ELF-1 (cell line): ENCODE measurements at regions not wholly inside any gene's neighbourhood (a gene's known extent, or its start where the extent isn't known, plus 50 kb on each side); places are given as distances from the start of the nearest gene placed in this dataset.

Experiments used
- DNase-seq: peaks from one replicate; pipeline ENCODE4 v3.0.0-alpha.2; 2016; ENCODE audit warnings: low read depth, low spot score

GRCh38 chr12:124458992-124459851, 108.2 kb downstream of the NCOR2 start:
- DNase-seq, result no peak

- no peak for DNase-seq
Observed at GRCh38 chr12:124458220-124458991, 109.0 kb downstream of the NCOR2 start.

GRCh38 chr12:124457287-124458219, 109.9 kb downstream of the NCOR2 start:
- DNase-seq, result peak; percentile 50

- no peak for DNase-seq
Observed at GRCh38 chr12:124456652-124457152, 110.7 kb downstream of the NCOR2 start.

- no peak for DNase-seq
Observed at GRCh38 chr12:124456133-124456651, 111.2 kb downstream of the NCOR2 start.

GRCh38 chr12:124455336-124455735, 112.1 kb downstream of the NCOR2 start:
- no peak for DNase-seq

- DNase-seq, result no peak
Observed at GRCh38 chr12:124454735-124455134, 112.7 kb downstream of the NCOR2 start.

GRCh38 chr12:124454352-124454725, 113.1 kb downstream of the NCOR2 start:
- no peak for DNase-seq

GRCh38 chr12:124453419-124454351, 113.7 kb downstream of the NCOR2 start:
- DNase-seq, result no peak

GRCh38 chr12:124452576-124453331, 114.7 kb downstream of the NCOR2 start:
- DNase-seq, result no peak

- no peak for DNase-seq
Observed at GRCh38 chr12:124451637-124452243, 115.7 kb downstream of the NCOR2 start.

- no peak for DNase-seq
Observed at GRCh38 chr12:124451016-124451415, 116.4 kb downstream of the NCOR2 start.

- DNase-seq, result no peak
Observed at GRCh38 chr12:124450376-124450750, 117.0 kb downstream of the NCOR2 start.

GRCh38 chr12:124449623-124450375, 117.6 kb downstream of the NCOR2 start:
- DNase-seq, result no peak

- DNase-seq, result no peak
Observed at GRCh38 chr12:124448955-124449622, 118.3 kb downstream of the NCOR2 start.

- DNase-seq, result no peak
Observed at GRCh38 chr12:124448241-124448954, 119.0 kb downstream of the NCOR2 start.

GRCh38 chr12:124446364-124446763, 121.0 kb downstream of the NCOR2 start:
- no peak for DNase-seq
